Prostate gland (tissue), 2 donors: ENCODE measurements at regions not wholly inside any gene's neighbourhood (a gene's known extent, or its start where the extent isn't known, plus 50 kb on each side); places are given as distances from the start of the nearest gene placed in this dataset.

Experiments
- POLR2AphosphoS5 ChIP-seq: sonication (generic); formaldehyde crosslinking; IDR thresholded peaks from one replicate; pipeline ENCODE4 v1.6.1; 2017; ENCODE audit warnings: antibody characterized with exemption
- TF ChIP-seq, protein P1 (sequence below), 4 experiments: fragments of 200-600 bp in 2 of 4; fragments of 450-650 bp in 2 of 4; sonication (generic) in 2 of 4; IDR thresholded peaks; 1 replicate in 3 of 4; 2 replicates in 1 of 4; pipeline ENCODE4 v1.5.1; 2016 to 2019; ENCODE audit warnings: antibody characterized with exemption in 4 of 4, mild to moderate bottlenecking in 2 of 4, moderate library complexity in 2 of 4

DNA sequence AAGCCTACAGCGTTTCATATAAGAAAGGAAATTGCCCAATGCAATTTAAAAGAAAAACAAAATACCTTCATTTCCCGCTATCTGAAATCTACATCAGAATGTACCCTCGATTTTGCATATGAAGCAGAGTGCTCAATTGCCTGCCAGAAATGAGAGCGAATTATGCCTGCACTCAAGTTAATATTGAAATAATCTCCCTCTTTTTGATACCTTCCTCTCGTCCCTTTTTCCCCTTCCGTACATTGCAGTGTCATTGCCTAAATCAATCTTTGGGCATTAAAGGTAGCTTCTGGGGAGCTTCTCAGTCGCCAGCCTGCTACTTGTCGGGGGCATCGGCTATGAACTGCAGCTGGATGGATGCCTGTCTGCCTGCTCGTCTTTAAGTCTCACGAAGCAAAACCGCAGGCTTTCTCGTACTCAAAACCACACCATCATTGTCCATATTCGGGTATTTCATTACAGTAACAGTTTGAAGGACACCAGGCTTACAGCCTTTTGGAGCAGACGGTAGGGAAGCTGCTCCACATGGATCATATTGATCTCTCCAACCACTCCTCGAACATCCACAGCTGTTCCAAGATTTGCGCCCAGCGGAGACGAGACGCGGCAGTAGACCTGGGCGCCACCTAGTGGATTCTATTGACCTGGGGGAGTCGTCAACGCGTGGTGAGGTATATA, 64.0 kb upstream of the HNRNPA3 start:
- TF ChIP-seq POLR2AphosphoS5 = peak; percentile 58
- TF ChIP-seq, protein P1, sequence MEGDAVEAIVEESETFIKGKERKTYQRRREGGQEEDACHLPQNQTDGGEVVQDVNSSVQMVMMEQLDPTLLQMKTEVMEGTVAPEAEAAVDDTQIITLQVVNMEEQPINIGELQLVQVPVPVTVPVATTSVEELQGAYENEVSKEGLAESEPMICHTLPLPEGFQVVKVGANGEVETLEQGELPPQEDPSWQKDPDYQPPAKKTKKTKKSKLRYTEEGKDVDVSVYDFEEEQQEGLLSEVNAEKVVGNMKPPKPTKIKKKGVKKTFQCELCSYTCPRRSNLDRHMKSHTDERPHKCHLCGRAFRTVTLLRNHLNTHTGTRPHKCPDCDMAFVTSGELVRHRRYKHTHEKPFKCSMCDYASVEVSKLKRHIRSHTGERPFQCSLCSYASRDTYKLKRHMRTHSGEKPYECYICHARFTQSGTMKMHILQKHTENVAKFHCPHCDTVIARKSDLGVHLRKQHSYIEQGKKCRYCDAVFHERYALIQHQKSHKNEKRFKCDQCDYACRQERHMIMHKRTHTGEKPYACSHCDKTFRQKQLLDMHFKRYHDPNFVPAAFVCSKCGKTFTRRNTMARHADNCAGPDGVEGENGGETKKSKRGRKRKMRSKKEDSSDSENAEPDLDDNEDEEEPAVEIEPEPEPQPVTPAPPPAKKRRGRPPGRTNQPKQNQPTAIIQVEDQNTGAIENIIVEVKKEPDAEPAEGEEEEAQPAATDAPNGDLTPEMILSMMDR (IDR thresholded peaks at IDR 0.05) = peak; percentile 22 to 67 (median 65)
